ENCODE measurements at regions not wholly inside any gene's neighbourhood (a gene's known extent, or its start where the extent isn't known, plus 50 kb on each side); places are given as distances from the start of the nearest gene placed in this dataset.

DNA sequence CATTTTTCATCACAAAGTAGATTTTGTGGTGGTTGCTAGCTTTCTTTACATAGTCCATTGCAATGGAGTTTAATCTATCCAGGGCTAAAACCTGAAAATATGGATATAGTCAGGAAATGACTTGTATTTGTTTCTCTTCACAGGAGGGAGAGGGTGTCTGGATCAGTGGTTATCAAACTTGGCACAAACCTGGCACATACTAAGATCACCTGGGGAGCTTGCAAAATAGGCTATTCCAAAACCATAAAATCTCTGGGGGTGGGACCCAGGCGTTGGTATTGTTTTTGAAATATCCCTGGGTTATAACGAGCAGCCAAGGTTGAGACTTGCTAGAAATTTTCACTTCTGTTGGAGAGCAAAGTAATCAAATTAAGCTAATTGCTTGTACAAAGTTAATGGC, 179.9 kb downstream of the PCSK1 start:
- ChIA-PET POLR2A (no interaction called here), RAD21 (ENCODE audit: low non-redundant PET in 1 of 2, low total read pairs in 2 of 2, uncharacterized antibody in 2 of 2, unreplicated experiment in 2 of 2) (no interaction called here), CTCF (no interaction called here)
- no peaks in the 10 kb centered on the region for H3K79me2 ChIP-seq (ENCODE audit: insufficient read depth, low read length)
- no peak overlapping the region for H2AFZ ChIP-seq (ENCODE audit: low read depth, low read length, poor library complexity, severe bottlenecking)
- no peaks in the 10 kb centered on the region for H3K9me3 ChIP-seq (ENCODE audit: control insufficient read depth in 1 of 2, insufficient read depth in 1 of 2, low read depth in 1 of 2, low read length in 2 of 2)
- intact Hi-C loops (cut with micrococcal nuclease), result no loop called here
- no peak for ATAC-seq
- H4K20me1 ChIP-seq (ENCODE audit: insufficient read depth), result no peaks in the 10 kb centered on the region
- no TSS peak for BruUV-seq (replicated peaks)
- no peak overlapping the region for H3K27ac ChIP-seq (ENCODE audit: low read depth, low read length)
- DNase-seq (ENCODE audit: low read depth, low spot score), result no peak
- TF ChIP-seq TCF7L2 (IDR thresholded peaks at IDR 0.05; ENCODE audit: borderline replicate concordance, extremely low read depth, insufficient read depth, insufficient read length) (no peak), POLR2A (IDR thresholded peaks at IDR 0.05; ENCODE audit: borderline replicate concordance, extremely low read depth, insufficient read depth, insufficient read length) (no peak), FOSL1 (IDR thresholded peaks at IDR 0.05; ENCODE audit: low read depth) (no peak), CBX3 (IDR thresholded peaks at IDR 0.05; ENCODE audit: low read depth) (no peak), JUND (IDR thresholded peaks at IDR 0.05) (no peak), YY1 (IDR thresholded peaks at IDR 0.05; ENCODE audit: extremely low read depth, insufficient replicate concordance, low read depth, low read length) (no peak), ZFX (IDR thresholded peaks at IDR 0.05) (no peak), RAD21 (IDR thresholded peaks at IDR 0.05; ENCODE audit: low read depth) (no peak), ELF1 (IDR thresholded peaks at IDR 0.05; ENCODE audit: borderline replicate concordance, low read depth) (no peak), SP1 (IDR thresholded peaks at IDR 0.05; ENCODE audit: low read depth) (no peak), ZBTB33 (IDR thresholded peaks at IDR 0.05; ENCODE audit: extremely low read depth, insufficient replicate concordance, low read length) (no peak), POLR2AphosphoS5 (IDR thresholded peaks at IDR 0.05; ENCODE audit: low read depth, low read length) (no peak), EZH2phosphoT487 (IDR thresholded peaks at IDR 0.05; ENCODE audit: borderline replicate concordance) (no peak)
- TF ChIP-seq, protein P1, sequence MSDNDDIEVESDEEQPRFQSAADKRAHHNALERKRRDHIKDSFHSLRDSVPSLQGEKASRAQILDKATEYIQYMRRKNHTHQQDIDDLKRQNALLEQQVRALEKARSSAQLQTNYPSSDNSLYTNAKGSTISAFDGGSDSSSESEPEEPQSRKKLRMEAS (IDR thresholded peaks at IDR 0.05), result no peak
- TF ChIP-seq, protein P2, sequence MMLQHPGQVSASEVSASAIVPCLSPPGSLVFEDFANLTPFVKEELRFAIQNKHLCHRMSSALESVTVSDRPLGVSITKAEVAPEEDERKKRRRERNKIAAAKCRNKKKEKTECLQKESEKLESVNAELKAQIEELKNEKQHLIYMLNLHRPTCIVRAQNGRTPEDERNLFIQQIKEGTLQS (IDR thresholded peaks at IDR 0.05), result no peak
- TF ChIP-seq, protein P3, sequence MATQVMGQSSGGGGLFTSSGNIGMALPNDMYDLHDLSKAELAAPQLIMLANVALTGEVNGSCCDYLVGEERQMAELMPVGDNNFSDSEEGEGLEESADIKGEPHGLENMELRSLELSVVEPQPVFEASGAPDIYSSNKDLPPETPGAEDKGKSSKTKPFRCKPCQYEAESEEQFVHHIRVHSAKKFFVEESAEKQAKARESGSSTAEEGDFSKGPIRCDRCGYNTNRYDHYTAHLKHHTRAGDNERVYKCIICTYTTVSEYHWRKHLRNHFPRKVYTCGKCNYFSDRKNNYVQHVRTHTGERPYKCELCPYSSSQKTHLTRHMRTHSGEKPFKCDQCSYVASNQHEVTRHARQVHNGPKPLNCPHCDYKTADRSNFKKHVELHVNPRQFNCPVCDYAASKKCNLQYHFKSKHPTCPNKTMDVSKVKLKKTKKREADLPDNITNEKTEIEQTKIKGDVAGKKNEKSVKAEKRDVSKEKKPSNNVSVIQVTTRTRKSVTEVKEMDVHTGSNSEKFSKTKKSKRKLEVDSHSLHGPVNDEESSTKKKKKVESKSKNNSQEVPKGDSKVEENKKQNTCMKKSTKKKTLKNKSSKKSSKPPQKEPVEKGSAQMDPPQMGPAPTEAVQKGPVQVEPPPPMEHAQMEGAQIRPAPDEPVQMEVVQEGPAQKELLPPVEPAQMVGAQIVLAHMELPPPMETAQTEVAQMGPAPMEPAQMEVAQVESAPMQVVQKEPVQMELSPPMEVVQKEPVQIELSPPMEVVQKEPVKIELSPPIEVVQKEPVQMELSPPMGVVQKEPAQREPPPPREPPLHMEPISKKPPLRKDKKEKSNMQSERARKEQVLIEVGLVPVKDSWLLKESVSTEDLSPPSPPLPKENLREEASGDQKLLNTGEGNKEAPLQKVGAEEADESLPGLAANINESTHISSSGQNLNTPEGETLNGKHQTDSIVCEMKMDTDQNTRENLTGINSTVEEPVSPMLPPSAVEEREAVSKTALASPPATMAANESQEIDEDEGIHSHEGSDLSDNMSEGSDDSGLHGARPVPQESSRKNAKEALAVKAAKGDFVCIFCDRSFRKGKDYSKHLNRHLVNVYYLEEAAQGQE (IDR thresholded peaks at IDR 0.05; ENCODE audit: low read depth), result no peak
- no peak overlapping the region for H3K9ac ChIP-seq (ENCODE audit: low read length)
- no peaks in the 10 kb centered on the region for H3K4me1 ChIP-seq (ENCODE audit: control insufficient read depth in 1 of 2, insufficient read depth in 2 of 2, low read length in 2 of 2)
- H3K9me2 ChIP-seq (ENCODE audit: insufficient read depth), result no peaks in the 10 kb centered on the region
- H3K4me3 ChIP-seq (replicated peaks in 1 of 2; ENCODE audit: low read depth in 1 of 2, low read length in 2 of 2), result no peak overlapping the region
- no peak overlapping the region for H3K4me2 ChIP-seq (ENCODE audit: low read length)
- H3K36me3 ChIP-seq (ENCODE audit: control insufficient read depth in 1 of 2, insufficient read depth in 2 of 2, low read length in 2 of 2), result no peaks in the 10 kb centered on the region
- H3K27me3 ChIP-seq (ENCODE audit: insufficient read depth, low read length), result no peaks in the 10 kb centered on the region

Measured in HCT116 (cell line).